ENCODE measurements at regions not wholly inside any gene's neighbourhood (a gene's known extent, or its start where the extent isn't known, plus 50 kb on each side); places are given as distances from the start of the nearest gene placed in this dataset.
"Not testable (repeated sequence)": the region's sequence is repeated elsewhere in the genome, so short reads cannot be mapped to it uniquely, and the experiment has no call there.

GRCh38 chr13:79966493-79966895 lies 374.4 kb downstream of the SPRY2 start:
- no peak for DNase-seq

- no peak for DNase-seq
Measured at GRCh38 chr13:79966059-79966458, 374.9 kb downstream of the SPRY2 start.

- DNase-seq = no peak
Measured at GRCh38 chr13:79946556-79946955, 394.4 kb downstream of the SPRY2 start.

GRCh38 chr13:79943346-79944023 lies 397.4 kb downstream of the SPRY2 start:
- DNase-seq = no peak

GRCh38 chr13:79941752-79942151 lies 399.2 kb downstream of the SPRY2 start:
- DNase-seq = no peak

- no peak for DNase-seq
Measured at GRCh38 chr13:79939689-79940088, 401.2 kb downstream of the SPRY2 start.

- no peak for DNase-seq
Measured at GRCh38 chr13:79937771-79938216, 403.1 kb downstream of the SPRY2 start.

GRCh38 chr13:79937311-79937710 lies 403.6 kb downstream of the SPRY2 start:
- no peak for DNase-seq

GRCh38 chr13:79936368-79937136 lies 404.4 kb downstream of the SPRY2 start:
- no peak for DNase-seq

GRCh38 chr13:79935121-79935520 lies 405.8 kb downstream of the SPRY2 start:
- no peak for DNase-seq

- DNase-seq = no peak
Measured at GRCh38 chr13:79933389-79933788, 407.5 kb downstream of the SPRY2 start.

- DNase-seq = no peak
Measured at GRCh38 chr13:79932556-79932955, 408.4 kb downstream of the SPRY2 start.

- not testable (repeated sequence) for DNase-seq
Measured at GRCh38 chr13:79923973-79924556, 416.9 kb downstream of the SPRY2 start.

- DNase-seq = no peak
Measured at GRCh38 chr13:79919091-79919490, 421.8 kb downstream of the SPRY2 start.

- DNase-seq = no peak
Measured at GRCh38 chr13:79918620-79919019, 422.3 kb downstream of the SPRY2 start.

- DNase-seq = no peak
Measured at GRCh38 chr13:79917628-79918027, 423.3 kb downstream of the SPRY2 start.

GRCh38 chr13:79915114-79915811 lies 425.7 kb downstream of the SPRY2 start:
- no peak for DNase-seq

GRCh38 chr13:79913141-79913827 lies 427.6 kb downstream of the SPRY2 start:
- DNase-seq = no peak

GRCh38 chr13:79912403-79912802 lies 428.5 kb downstream of the SPRY2 start:
- no peak for DNase-seq

- no peak for DNase-seq
Measured at GRCh38 chr13:79910875-79911540, 429.9 kb downstream of the SPRY2 start.

- no peak for DNase-seq
Measured at GRCh38 chr13:79909644-79910043, 428.7 kb downstream of the NDFIP2 start.

- DNase-seq = no peak
Measured at GRCh38 chr13:79908381-79908780, 427.4 kb downstream of the NDFIP2 start.

Measured in activated CD4-positive, alpha-beta T cell treated with anti-CD3 and anti-CD28 coated beads for 1 hour (primary cell).